Thoracic aorta (tissue), 2 donors: ENCODE measurements at regions not wholly inside any gene's neighbourhood (a gene's known extent, or its start where the extent isn't known, plus 50 kb on each side); places are given as distances from the start of the nearest gene placed in this dataset.

Experiments
- ATAC-seq: fragments of 150-250 bp; one replicate; pipeline ENCODE4 v1.8.0; 2017; ENCODE audit warnings: low read depth; ENCODE audit not compliant: insufficient number of reproducible peaks, low FRiP score
- DNase-seq: peaks from one replicate; pipeline ENCODE4 v3.0.0-alpha.2; 2020; ENCODE audit warnings: low spot score
- H3K27ac ChIP-seq, 2 donors: fragments of 200-600 bp; sonication (generic); 1 replicate in 1 of 2; 2 replicates in 1 of 2; pipeline ENCODE4 v1.5.1; 2016; ENCODE audit warnings: mild to moderate bottlenecking in 2 of 2, moderate library complexity in 2 of 2
- H3K27me3 ChIP-seq: fragments of 200-600 bp; sonication (generic); replicated peaks from 2 replicates; pipeline ENCODE4 v1.6.0; 2016; ENCODE audit warnings: mild to moderate bottlenecking; ENCODE audit not compliant: insufficient read depth
- H3K36me3 ChIP-seq: fragments of 200-600 bp; sonication (generic); one replicate; pipeline ENCODE4 v1.5.1; 2016
- H3K4me1 ChIP-seq, 2 donors: fragments of 200-600 bp; sonication (generic); 1 replicate in 1 of 2; 2 replicates in 1 of 2; pipeline versions ENCODE4 v1.5.1 to v1.6.0; 2016; ENCODE audit warnings: low read depth in 2 of 2, mild to moderate bottlenecking in 1 of 2; ENCODE audit not compliant: control insufficient read depth in 1 of 2
- H3K4me3 ChIP-seq: fragments of 200-600 bp; sonication (generic); 2 replicates; pipeline ENCODE4 v1.5.1; 2016; ENCODE audit warnings: mild to moderate bottlenecking
- H3K9me3 ChIP-seq: fragments of 200-600 bp; sonication (generic); 2 replicates; pipeline ENCODE4 v1.5.1; 2016
- CTCF ChIP-seq: fragments of 200-600 bp; sonication (generic); IDR thresholded peaks from one replicate; pipeline ENCODE4 v1.5.1; 2019; ENCODE audit warnings: antibody characterized with exemption

- no peaks in the 10 kb centered on the region for H3K9me3 ChIP-seq
- no peaks in the 10 kb centered on the region for H3K36me3 ChIP-seq
- DNase-seq, result no peak
- no peak overlapping the region for H3K4me3 ChIP-seq
- ATAC-seq, result no peak
- H3K4me1 ChIP-seq, result peaks cover 0 to 22% of the 10 kb centered on the region in 2 donors
- no peak overlapping the region for H3K27ac ChIP-seq
- TF ChIP-seq CTCF, result no peak
- H3K27me3 ChIP-seq, result no peaks in the 10 kb centered on the region
Measured at GRCh38 chr11:109040303-109040702, 375.4 kb downstream of the DDX10 start.

- no peaks in the 10 kb centered on the region for H3K27me3 ChIP-seq
- H3K4me3 ChIP-seq, result no peak overlapping the region
- H3K27ac ChIP-seq, result no peak overlapping the region
- no peak for TF ChIP-seq CTCF
- ATAC-seq (no peak), DNase-seq (no peak)
- H3K9me3 ChIP-seq, result no peaks in the 10 kb centered on the region
- H3K4me1 ChIP-seq, result peaks cover 0 to 22% of the 10 kb centered on the region in 2 donors
- H3K36me3 ChIP-seq, result no peaks in the 10 kb centered on the region
Measured at GRCh38 chr11:109041876-109042275, 377.0 kb downstream of the DDX10 start.

GRCh38 chr11:109043315-109043714, 378.4 kb downstream of the DDX10 start:
- TF ChIP-seq CTCF, result no peak
- Histone ChIP-seq H3K27ac (no peak overlapping the region), H3K36me3 (no peaks in the 10 kb centered on the region), H3K4me3 (no peak overlapping the region), H3K27me3 (no peaks in the 10 kb centered on the region), H3K9me3 (no peaks in the 10 kb centered on the region), H3K4me1 (peaks cover 0 to 11% of the 10 kb centered on the region in 2 donors)
- DNase-seq, result no peak
- ATAC-seq, result no peak

GRCh38 chr11:109046284-109046992, 375.6 kb upstream of the C11orf87 start:
- no peak for TF ChIP-seq CTCF
- Histone ChIP-seq H3K36me3 (no peaks in the 10 kb centered on the region), H3K27me3 (no peaks in the 10 kb centered on the region), H3K27ac (no peak overlapping the region), H3K4me1 (no peaks in the 10 kb centered on the region), H3K4me3 (no peak overlapping the region), H3K9me3 (no peaks in the 10 kb centered on the region)
- ATAC-seq, result no peak
- no peak for DNase-seq

DNA sequence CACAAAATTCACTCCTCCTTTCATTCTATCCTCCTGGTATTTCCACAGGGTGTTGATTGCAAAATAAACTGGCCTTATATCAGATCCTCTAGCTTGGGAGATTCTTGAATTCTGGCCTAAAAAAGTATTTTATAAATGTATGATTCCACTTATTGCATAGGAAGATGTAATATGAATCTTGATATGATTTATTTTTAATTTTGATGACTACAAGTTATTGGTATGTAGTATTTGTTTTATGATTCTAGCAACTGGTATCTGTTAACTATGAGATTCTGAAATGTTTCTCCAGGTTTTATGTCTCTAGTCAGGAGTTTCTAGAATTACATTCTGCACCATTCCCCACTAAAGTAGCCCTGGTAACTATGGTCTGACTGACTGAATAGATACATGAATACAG, 373.9 kb upstream of the C11orf87 start:
- no peak for TF ChIP-seq CTCF
- ATAC-seq (no peak), DNase-seq (no peak)
- Histone ChIP-seq H3K4me1 (no peaks in the 10 kb centered on the region), H3K36me3 (no peaks in the 10 kb centered on the region), H3K4me3 (no peak overlapping the region), H3K27me3 (no peaks in the 10 kb centered on the region), H3K27ac (no peak overlapping the region), H3K9me3 (no peaks in the 10 kb centered on the region)
